HepG2 (cell line): ENCODE measurements at regions not wholly inside any gene's neighbourhood (a gene's known extent, or its start where the extent isn't known, plus 50 kb on each side); places are given as distances from the start of the nearest gene placed in this dataset.
"Not testable (repeated sequence)": the region's sequence is repeated elsewhere in the genome, so short reads cannot be mapped to it uniquely, and the experiment has no call there.

ENCODE experiments used
- EHMT2 ChIP-seq: fragments of 200-600 bp; sonication (generic); IDR thresholded peaks from 2 replicates; pipeline ENCODE4 v1.7.0; 2017; ENCODE audit warnings: antibody characterized with exemption, low read depth, low read length, borderline replicate concordance
- EP300 ChIP-seq, 3 experiments: sonication (generic) in 1 of 3; formaldehyde crosslinking in 1 of 3; IDR thresholded peaks; 2 replicates each; pipeline versions ENCODE4 v1.5.1 to v1.6.1; 2011 to 2020; ENCODE audit warnings: low read depth in 2 of 3, low read length in 2 of 3, borderline replicate concordance in 1 of 3, improper control_type of control experiment in 1 of 3, mild to moderate bottlenecking in 1 of 3, missing genetic modification reagents in 1 of 3, moderate library complexity in 1 of 3
- PRMT3 ChIP-seq: sonication (generic); formaldehyde crosslinking; IDR thresholded peaks from 2 replicates; pipeline ENCODE4 v1.8.1; 2022; ENCODE audit warnings: low read depth, mild to moderate bottlenecking, moderate library complexity, missing genetic modification reagents, borderline replicate concordance
- RAD51 ChIP-seq: fragments of 450-650 bp; IDR thresholded peaks from 2 replicates; pipeline ENCODE4 v1.6.1; 2016; ENCODE audit warnings: borderline replicate concordance
- TAF1 ChIP-seq: sonication (generic); formaldehyde crosslinking; IDR thresholded peaks from 2 replicates; pipeline ENCODE4 v1.4.0; 2020; ENCODE audit warnings: missing genetic modification reagents
- ZFP90 ChIP-seq: sonication (generic); formaldehyde crosslinking; IDR thresholded peaks from 2 replicates; pipeline ENCODE4 v1.8.0; 2022; ENCODE audit warnings: missing genetic modification reagents, mild to moderate bottlenecking, inconsistent platforms, borderline replicate concordance
- ZNF329 ChIP-seq: sonication (generic); formaldehyde crosslinking; IDR thresholded peaks from 2 replicates; pipeline ENCODE4 v1.9.0; 2021; ENCODE audit warnings: low read depth, mild to moderate bottlenecking, missing genetic modification reagents
- ZNF607 ChIP-seq: sonication (generic); formaldehyde crosslinking; IDR thresholded peaks from 2 replicates; pipeline ENCODE4 v1.5.1; 2020; ENCODE audit warnings: missing genetic modification reagents, mild to moderate bottlenecking, borderline replicate concordance
- ZNF747 ChIP-seq: sonication (generic); formaldehyde crosslinking; IDR thresholded peaks from 2 replicates; pipeline ENCODE4 v1.8.1; 2023; ENCODE audit warnings: missing genetic modification reagents, mild to moderate bottlenecking, borderline replicate concordance
- TF ChIP-seq, protein P1 (sequence below): sonication (generic); formaldehyde crosslinking; IDR thresholded peaks from 2 replicates; pipeline ENCODE4 v1.4.0; 2020; ENCODE audit warnings: low read depth, mild to moderate bottlenecking, missing genetic modification reagents
- TF ChIP-seq, protein P2 (sequence below): sonication (generic); formaldehyde crosslinking; IDR thresholded peaks from 2 replicates; pipeline ENCODE4 v1.5.1; 2020; ENCODE audit warnings: mild to moderate bottlenecking, missing genetic modification reagents
- TF ChIP-seq, protein P3 (sequence below): sonication (generic); formaldehyde crosslinking; IDR thresholded peaks from 2 replicates; pipeline ENCODE4 v1.4.0; 2020; ENCODE audit warnings: missing genetic modification reagents
- TF ChIP-seq, protein P4 (sequence below), 2 experiments: fragments of 450-650 bp in 1 of 2; sonication (generic) in 1 of 2; formaldehyde crosslinking; IDR thresholded peaks; 2 replicates each; pipeline versions ENCODE4 v1.5.0 to v1.8.0; 2020 to 2022; ENCODE audit warnings: mild to moderate bottlenecking in 1 of 2, missing genetic modification reagents in 1 of 2

DNA sequence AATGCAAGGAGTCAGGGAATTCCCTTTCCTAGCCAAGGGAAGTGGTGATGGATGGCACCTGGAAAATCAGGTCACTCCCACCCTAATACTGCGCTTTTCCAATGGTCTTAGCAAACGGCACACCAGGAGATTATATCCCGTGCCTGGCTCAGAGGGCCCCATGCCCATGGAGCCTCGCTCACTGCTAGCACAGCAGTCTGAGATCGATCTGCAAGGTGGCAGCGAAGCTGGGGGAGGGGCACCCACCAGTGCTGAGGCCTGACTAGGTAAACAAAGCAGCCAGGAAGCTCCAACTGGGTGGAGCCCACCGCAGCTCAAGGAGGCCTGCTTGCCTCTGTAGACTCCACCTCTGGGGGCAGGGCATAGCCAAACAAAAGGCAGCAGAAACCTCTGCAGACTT, 74.2 kb downstream of the OR5AK2 start:
- not testable (repeated sequence) for TF ChIP-seq PRMT3; ZFP90; ZNF607 (CRISPR knock-in tag); ZNF329; RAD51; ZNF747 (CRISPR knock-in tag); EHMT2; EP300 (IDR thresholded peaks at IDR 0.05; ENCODE audit: low read depth in 2 of 2, low read length in 2 of 2); EP300 (CRISPR knock-in tag; IDR thresholded peaks at IDR 0.05; ENCODE audit: borderline replicate concordance); TAF1 (CRISPR knock-in tag)
- TF ChIP-seq, protein P1, sequence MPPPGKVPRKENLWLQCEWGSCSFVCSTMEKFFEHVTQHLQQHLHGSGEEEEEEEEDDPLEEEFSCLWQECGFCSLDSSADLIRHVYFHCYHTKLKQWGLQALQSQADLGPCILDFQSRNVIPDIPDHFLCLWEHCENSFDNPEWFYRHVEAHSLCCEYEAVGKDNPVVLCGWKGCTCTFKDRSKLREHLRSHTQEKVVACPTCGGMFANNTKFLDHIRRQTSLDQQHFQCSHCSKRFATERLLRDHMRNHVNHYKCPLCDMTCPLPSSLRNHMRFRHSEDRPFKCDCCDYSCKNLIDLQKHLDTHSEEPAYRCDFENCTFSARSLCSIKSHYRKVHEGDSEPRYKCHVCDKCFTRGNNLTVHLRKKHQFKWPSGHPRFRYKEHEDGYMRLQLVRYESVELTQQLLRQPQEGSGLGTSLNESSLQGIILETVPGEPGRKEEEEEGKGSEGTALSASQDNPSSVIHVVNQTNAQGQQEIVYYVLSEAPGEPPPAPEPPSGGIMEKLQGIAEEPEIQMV (CRISPR knock-in tag) = not testable (repeated sequence)
- TF ChIP-seq, protein P2, sequence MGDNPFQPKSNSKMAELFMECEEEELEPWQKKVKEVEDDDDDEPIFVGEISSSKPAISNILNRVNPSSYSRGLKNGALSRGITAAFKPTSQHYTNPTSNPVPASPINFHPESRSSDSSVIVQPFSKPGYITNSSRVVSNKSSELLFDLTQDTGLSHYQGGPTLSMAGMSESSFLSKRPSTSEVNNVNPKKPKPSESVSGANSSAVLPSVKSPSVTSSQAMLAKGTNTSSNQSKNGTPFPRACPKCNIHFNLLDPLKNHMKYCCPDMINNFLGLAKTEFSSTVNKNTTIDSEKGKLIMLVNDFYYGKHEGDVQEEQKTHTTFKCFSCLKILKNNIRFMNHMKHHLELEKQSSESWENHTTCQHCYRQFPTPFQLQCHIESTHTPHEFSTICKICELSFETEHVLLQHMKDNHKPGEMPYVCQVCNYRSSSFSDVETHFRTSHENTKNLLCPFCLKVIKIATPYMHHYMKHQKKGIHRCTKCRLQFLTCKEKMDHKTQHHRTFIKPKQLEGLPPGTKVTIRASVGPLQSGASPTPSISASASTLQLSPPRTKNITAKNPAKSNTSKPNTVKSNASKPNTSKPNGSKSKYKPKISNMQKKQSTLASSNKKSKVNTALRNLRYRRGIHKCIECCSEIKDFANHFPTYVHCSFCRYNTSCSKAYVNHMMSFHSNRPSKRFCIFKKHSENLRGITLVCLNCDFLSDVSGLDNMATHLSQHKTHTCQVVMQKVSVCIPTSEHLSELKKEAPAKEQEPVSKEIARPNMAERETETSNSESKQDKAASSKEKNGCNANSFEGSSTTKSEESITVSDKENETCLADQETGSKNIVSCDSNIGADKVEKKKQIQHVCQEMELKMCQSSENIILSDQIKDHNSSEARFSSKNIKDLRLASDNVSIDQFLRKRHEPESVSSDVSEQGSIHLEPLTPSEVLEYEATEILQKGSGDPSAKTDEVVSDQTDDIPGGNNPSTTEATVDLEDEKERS (CRISPR knock-in tag) = not testable (repeated sequence)
- TF ChIP-seq, protein P3, sequence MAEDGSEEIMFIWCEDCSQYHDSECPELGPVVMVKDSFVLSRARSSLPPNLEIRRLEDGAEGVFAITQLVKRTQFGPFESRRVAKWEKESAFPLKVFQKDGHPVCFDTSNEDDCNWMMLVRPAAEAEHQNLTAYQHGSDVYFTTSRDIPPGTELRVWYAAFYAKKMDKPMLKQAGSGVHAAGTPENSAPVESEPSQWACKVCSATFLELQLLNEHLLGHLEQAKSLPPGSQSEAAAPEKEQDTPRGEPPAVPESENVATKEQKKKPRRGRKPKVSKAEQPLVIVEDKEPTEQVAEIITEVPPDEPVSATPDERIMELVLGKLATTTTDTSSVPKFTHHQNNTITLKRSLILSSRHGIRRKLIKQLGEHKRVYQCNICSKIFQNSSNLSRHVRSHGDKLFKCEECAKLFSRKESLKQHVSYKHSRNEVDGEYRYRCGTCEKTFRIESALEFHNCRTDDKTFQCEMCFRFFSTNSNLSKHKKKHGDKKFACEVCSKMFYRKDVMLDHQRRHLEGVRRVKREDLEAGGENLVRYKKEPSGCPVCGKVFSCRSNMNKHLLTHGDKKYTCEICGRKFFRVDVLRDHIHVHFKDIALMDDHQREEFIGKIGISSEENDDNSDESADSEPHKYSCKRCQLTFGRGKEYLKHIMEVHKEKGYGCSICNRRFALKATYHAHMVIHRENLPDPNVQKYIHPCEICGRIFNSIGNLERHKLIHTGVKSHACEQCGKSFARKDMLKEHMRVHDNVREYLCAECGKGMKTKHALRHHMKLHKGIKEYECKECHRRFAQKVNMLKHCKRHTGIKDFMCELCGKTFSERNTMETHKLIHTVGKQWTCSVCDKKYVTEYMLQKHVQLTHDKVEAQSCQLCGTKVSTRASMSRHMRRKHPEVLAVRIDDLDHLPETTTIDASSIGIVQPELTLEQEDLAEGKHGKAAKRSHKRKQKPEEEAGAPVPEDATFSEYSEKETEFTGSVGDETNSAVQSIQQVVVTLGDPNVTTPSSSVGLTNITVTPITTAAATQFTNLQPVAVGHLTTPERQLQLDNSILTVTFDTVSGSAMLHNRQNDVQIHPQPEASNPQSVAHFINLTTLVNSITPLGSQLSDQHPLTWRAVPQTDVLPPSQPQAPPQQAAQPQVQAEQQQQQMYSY (CRISPR knock-in tag) = not testable (repeated sequence)
- TF ChIP-seq, protein P4, sequence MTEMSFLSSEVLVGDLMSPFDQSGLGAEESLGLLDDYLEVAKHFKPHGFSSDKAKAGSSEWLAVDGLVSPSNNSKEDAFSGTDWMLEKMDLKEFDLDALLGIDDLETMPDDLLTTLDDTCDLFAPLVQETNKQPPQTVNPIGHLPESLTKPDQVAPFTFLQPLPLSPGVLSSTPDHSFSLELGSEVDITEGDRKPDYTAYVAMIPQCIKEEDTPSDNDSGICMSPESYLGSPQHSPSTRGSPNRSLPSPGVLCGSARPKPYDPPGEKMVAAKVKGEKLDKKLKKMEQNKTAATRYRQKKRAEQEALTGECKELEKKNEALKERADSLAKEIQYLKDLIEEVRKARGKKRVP (CRISPR knock-in tag; IDR thresholded peaks at IDR 0.05) = not testable (repeated sequence)
